ENCODE measurements at regions not wholly inside any gene's neighbourhood (a gene's known extent, or its start where the extent isn't known, plus 50 kb on each side); places are given as distances from the start of the nearest gene placed in this dataset.

- DNase-seq (ENCODE audit: low read depth in 1 of 2, low spot score in 1 of 2) = no peak
Measured at GRCh38 chr5:135248801-135249231, 150.2 kb downstream of the MACROH2A1 start.

DNA sequence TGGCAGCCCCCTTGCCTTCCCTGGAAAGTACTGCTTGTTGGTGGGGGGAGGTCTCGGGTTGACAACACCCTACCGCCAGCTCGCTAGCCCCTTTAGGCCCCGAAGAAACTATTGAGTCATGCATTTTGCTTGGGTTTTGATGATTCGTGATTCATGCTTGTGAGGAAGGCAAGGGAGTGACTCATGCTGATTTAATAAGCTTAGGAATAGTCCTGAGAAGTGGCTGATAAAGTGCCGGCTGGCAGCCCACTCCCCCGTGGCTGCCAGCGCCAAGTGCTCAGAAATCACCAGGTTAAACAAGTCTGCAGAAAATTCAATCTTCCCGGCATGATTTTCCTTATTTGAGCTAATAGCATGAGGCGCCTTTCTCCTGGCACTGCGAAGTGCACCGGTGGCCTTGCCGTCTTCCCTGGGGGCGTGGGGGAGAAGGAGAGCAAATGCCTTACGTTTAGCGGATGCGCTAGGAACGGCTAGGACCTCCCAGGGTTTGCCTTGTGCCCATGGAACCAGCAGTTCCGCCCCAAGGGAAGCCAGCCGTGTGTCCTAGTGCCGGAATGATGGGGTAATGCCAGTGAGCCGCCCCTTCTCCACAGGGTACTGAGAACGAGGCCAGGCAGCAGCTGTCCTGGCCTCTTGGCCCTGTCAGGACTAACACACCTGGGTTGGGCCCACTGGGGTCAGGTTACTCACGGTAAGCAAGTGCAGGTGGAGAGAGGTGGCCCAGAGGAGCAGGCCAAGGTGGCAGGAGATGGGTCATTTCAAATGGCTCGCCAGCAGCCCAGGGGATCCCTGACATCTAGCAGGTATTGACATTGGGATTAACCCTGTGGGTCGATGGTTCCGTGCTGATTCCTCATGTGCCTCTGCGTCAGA lies 151.9 kb downstream of the MACROH2A1 start:
- no peak for DNase-seq (ENCODE audit: low read depth in 1 of 2, low spot score in 1 of 2)

DNA sequence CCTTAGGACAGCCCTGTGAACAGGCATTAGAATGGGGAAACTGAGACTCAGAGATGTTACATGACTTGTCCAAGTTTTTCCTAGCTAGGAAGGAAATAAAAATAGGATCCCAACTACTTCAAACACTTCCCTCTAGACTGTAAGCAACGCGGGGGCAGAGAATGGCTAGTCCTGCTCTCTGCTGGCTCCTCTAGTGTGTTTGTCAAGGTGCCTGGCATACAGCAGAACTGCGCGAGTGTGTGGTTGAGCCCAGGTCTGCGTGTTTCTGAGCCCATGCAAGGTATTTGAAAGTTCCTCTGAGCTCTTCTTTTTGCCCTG lies 152.5 kb downstream of the MACROH2A1 start:
- no peak for DNase-seq (ENCODE audit: low read depth in 1 of 2, low spot score in 1 of 2)

DNA sequence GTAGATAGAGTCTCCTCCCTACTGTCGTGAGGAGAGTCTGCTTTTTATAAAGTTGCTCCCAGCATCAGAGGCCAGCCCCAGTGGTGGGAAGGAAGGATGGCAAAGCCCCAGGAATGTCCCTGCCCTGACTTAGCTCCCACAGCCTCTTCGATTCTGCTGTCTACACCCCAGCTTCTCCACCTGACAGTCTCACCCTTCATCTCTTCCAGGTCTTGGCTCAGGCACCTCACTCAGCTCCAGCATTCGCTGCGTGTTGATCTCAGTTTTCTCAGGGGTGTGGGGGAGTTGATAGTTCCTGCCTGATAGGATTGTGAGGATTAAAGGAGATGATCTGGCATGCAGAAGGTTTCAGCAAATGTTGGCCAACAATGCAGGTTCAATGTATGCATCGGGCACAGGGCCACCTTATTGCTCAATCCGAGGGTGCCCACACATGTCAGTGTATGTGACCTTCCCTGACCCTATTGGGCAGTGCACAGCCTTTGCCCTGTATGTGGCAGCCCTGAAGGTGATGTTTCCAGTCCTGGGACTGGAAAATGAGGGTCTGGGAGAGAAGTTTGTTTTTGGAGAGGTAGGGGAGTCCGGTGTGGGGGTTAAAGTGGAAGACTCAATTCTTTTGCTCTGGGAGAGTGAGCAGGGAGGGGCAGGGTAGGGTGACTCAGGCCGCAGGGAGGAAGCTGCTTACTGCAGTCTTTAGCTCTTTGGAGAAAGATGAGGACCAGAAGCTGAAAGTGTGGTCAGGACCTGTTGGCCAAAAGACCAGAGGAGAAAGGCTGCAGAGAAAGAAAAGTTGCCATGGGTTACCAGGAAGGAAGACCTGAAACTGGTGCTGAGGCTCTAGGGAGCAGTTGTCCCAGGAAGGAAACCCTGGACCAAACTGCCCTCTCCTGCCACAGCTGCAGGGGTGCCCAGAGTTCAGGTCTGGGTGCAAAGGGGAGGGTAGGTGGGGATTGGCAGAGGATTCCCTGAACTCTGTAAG lies 153.2 kb downstream of the MACROH2A1 start:
- DNase-seq (ENCODE audit: low read depth in 1 of 2, low spot score in 1 of 2) = no peak

GRCh38 chr5:135244620-135245021 lies 154.4 kb downstream of the MACROH2A1 start:
- DNase-seq (ENCODE audit: low read depth in 1 of 2, low spot score in 1 of 2) = no peak

DNA sequence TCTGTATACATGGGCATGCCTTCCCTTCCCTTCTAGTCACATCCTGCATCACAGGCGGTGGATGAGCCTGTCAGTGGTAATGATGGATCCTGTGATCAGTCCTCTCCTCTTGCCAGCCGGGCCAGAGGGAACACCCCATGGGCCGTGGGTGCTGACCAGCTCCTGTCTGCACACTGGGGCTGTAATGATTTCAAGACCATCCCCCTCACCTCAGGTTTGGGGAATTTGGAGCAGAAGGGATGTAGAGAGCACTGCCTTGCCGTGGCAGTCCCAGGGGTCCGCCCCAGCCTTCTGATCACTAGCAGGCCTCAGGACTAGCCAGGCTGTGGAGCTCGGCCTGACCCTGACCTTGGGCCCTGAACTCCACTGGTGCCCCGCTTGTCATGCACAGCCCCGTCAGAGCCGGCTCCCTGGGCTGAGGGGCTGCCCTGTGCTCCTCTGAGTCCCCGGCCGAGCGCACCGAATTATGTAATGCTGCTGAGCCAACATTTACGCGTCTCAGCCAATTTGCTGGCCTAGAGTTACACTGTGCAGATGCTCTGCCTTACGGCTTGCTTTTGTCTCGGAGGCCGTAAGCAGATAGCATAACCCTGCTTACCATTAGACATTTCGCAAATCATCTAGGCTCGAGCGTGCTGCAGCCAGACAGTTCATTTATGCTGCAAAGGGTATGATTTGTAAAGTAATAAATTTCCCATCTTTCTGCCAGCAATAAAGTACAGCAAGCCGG lies 155.3 kb downstream of the MACROH2A1 start:
- no peak for DNase-seq (ENCODE audit: low read depth in 1 of 2, low spot score in 1 of 2)

DNA sequence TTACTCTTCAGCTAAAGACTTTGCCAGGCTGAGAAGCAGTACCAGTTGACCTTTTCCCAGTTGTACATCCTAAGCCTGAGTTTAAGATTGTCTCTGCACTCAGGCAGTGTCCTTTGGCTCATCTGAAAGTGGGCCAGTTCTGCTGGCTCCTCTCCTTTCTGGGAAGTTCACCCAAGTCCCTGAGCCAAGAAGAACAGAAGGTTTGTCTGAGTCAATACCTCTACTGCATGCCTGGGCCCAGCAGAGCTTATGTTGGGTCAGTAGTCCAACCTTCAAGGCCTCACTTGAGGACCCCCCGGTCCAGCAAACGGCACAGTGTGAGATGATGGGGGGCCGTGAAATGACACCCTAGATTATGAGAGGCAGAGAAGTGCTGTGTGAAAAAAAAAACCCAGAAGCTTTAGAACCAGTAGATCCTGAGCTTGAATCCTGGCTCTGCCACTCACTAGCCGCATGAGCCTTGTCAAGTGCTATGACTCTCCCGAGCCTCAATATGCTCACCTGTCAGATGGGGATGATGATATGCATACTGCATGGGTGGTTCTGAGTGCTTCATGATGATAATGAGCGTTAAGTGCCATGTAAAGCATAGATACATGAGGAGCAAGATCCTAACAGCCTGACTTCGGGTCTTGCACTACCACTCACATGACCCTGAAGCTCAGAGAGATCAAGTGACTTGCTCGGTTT lies 156.0 kb downstream of the MACROH2A1 start:
- DNase-seq (ENCODE audit: low read depth in 1 of 2, low spot score in 1 of 2) = no peak

GRCh38 chr5:135242021-135242865 lies 156.8 kb downstream of the MACROH2A1 start:
- DNase-seq (ENCODE audit: low read depth in 1 of 2, low spot score in 1 of 2) = no peak

- no peak for DNase-seq (ENCODE audit: low read depth in 1 of 2, low spot score in 1 of 2)
Measured at GRCh38 chr5:135241536-135241935, 157.5 kb downstream of the MACROH2A1 start.

DNA sequence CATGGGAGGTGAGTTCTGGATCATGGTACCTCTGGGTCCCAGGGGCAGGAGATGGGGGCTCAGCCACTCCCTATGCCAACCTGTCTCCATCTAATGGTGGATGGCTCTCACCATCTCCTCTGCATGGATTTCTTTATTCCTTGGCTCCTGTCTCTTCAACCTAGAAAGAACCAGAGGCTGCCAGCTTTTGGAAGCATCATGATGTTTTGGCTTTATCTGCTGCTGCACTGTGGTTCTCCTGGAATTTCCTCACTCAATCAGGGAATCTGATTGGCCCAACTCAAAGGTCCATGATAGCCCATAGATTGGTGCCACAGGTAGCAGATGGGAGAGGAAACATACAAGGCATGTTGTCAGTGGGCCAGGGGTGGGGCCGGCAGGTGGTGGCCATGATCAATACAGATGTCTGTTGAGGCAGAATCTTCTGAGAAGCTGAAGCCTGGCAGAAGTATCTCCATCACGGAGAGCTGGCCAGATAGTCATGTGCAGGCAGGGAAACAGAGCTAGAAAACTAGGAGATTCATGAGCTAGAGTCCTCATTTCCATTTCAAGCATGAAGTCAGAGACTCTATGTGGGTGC lies 158.2 kb downstream of the MACROH2A1 start:
- no peak for DNase-seq (ENCODE audit: low read depth in 1 of 2, low spot score in 1 of 2)

DNA sequence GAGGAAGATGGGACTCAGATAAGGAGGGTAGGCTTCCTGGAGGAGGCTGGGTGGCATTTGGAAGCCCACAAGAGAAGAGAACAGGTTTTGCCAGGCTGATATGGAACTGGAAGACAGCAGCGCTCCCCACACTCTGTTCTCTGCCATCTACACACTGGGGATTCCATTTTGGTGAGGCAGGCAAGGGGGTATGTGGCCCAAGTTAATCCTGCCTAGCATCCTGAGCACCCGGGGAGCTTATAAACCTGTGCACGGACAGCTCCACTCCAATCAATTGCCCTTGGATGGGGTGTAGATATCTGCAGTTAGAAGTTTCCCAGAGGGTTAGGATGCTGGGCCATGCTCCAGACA lies 158.8 kb downstream of the MACROH2A1 start:
- DNase-seq (ENCODE audit: low read depth in 1 of 2, low spot score in 1 of 2) = no peak

GRCh38 chr5:135239453-135240282 lies 159.4 kb downstream of the MACROH2A1 start:
- no peak for DNase-seq (ENCODE audit: low read depth in 1 of 2, low spot score in 1 of 2)

GRCh38 chr5:135238622-135239452 lies 160.2 kb downstream of the MACROH2A1 start:
- DNase-seq (ENCODE audit: low read depth in 1 of 2, low spot score in 1 of 2) = no peak

DNA sequence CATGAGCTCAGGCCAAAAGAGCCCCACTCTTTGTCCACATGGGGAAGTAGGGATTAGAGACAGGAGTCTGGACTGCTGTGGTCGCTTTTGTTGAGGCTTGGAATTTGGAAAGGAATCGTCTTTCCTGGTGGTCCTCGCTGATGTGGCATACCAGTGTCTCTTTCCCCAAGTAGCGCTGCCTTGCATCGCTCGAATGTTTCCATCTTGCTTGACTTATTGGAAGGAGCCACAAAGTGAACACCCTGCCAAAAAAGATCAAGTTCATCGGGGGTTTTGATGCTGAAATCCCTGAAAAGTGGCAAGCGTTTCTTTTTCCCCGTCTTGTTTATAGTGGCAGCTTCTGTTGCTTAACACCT lies 161.3 kb downstream of the MACROH2A1 start:
- DNase-seq (ENCODE audit: low read depth in 1 of 2, low spot score in 1 of 2) = no peak

DNA sequence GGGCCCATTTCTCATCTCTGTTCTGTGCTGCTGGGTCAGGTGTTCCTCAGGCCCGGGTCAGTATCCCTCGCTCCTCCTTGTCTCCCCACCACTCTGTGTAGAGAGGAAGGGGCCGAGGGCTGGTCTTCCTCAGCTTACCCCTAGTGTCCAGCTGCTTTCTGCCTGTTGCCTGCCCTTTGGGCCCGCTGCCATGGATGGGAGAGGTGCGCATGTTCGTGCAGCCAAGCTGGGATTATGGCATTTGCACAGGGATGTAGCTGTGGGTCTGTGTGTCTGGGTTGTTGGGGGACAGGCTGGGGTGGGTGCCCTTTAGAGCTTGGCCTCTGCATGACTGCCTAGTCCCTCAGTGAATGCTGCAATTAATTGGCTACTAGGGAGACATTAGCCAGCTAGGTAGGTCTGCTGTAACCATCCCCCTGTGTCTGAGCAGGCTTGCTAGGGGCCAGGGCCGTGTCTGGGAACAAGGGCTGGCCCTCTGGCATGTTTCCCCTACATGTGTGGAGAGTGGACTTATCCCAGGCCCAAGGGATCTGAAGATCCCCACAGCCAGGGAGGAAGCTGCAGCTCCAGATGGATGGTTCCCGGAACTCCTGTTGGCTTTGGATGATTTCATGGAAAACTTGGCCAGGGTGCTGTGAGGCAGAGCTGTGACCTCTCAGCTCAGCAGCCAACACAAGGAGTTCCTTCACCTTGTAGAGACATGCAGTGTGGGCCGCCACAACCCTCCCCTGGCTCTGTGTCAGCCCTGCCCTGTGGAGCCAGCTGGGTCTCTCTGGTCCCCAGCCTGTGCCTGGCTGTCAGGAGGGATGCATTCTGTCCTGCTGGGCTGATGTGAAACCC lies 161.9 kb downstream of the MACROH2A1 start:
- DNase-seq (ENCODE audit: low read depth in 1 of 2, low spot score in 1 of 2) = no peak

DNA sequence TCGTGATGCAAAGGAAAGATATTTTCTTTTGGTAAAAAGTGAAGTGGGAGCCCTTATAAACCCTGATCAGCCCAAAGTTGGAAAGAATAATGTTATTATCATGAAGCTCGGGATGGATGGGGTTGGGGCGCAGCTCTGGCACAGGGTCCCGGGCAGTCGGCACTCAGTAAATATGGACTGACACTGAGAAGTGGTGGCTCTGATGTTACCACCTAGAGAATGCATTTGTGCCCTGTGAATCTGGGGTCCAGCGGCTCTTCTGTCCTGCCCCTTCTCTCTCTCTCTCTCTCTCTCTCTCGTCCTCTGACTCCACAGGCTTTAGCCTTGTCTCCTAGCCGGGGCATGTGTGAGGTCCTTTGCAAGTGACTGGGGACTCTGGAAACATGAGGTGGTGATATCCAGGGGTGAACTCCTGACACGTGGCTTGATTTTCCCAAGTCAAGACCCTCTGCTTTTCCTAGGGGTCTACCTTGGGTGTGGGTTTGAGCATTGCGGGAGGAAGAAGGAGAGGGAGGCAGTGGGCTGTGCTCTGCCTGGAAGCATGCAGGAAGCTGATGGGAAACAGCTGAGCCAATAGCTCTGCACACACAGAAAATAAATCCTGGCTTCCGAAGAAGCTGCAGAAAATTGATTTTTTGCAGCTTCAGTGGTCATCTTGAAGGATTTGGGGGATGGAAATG lies 162.7 kb downstream of the MACROH2A1 start:
- DNase-seq (ENCODE audit: low read depth in 1 of 2, low spot score in 1 of 2) = no peak
